ENCODE measurements at regions not wholly inside any gene's neighbourhood (a gene's known extent, or its start where the extent isn't known, plus 50 kb on each side); places are given as distances from the start of the nearest gene placed in this dataset.

GRCh38 chr14:43031598-43031997 lies 1424.9 kb downstream of the LRFN5 start:
- TF ChIP-seq CTCF (conservative IDR thresholded peaks at IDR 0.05): no peak
- no peak for TF ChIP-seq ZFX (IDR thresholded peaks at IDR 0.05)
